GM10248 (cell line): ENCODE measurements at regions not wholly inside any gene's neighbourhood (a gene's known extent, or its start where the extent isn't known, plus 50 kb on each side); places are given as distances from the start of the nearest gene placed in this dataset.
"Not testable (repeated sequence)": the region's sequence is repeated elsewhere in the genome, so short reads cannot be mapped to it uniquely, and the experiment has no call there.

Experiments
- CTCF ChIA-PET: fragments of 300-600 bp; sonication (Branson Sonifier 250); formaldehyde crosslinking; extraction: SDS; loops from one replicate; lab custom pipeline; 2021; ENCODE audit warnings: antibody characterized with exemption; lab: Yijun Ruan, JAX
- POLR2A ChIA-PET: fragments of 350-650 bp; sonication (Branson Sonifier 250); formaldehyde crosslinking; extraction: SDS; loops from one replicate; lab custom pipeline; 2020; ENCODE audit warnings: antibody characterized with exemption; lab: Yijun Ruan, JAX
- DNase-seq: peaks from one replicate; pipeline ENCODE4 v3.0.0; 2012; ENCODE audit errors: extremely low spot score
- TF ChIP-seq, protein P1 (sequence below): IDR thresholded peaks from 2 replicates; pipeline ENCODE4 v1.5.1; 2012; ENCODE audit warnings: mild to moderate bottlenecking, low read depth; ENCODE audit errors: extremely low read depth, missing control alignments, control extremely low read depth

GRCh38 chrX:120739300-120739699 is 109.4 kb upstream of the C1GALT1C1 start:
- no peak for DNase-seq
- POLR2A ChIA-PET, result no interaction called here
- TF ChIP-seq, protein P1, sequence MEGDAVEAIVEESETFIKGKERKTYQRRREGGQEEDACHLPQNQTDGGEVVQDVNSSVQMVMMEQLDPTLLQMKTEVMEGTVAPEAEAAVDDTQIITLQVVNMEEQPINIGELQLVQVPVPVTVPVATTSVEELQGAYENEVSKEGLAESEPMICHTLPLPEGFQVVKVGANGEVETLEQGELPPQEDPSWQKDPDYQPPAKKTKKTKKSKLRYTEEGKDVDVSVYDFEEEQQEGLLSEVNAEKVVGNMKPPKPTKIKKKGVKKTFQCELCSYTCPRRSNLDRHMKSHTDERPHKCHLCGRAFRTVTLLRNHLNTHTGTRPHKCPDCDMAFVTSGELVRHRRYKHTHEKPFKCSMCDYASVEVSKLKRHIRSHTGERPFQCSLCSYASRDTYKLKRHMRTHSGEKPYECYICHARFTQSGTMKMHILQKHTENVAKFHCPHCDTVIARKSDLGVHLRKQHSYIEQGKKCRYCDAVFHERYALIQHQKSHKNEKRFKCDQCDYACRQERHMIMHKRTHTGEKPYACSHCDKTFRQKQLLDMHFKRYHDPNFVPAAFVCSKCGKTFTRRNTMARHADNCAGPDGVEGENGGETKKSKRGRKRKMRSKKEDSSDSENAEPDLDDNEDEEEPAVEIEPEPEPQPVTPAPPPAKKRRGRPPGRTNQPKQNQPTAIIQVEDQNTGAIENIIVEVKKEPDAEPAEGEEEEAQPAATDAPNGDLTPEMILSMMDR, result no peak
- CTCF ChIA-PET, result interaction anchor here (1.6 kb wide), 1 partner anchor 10 kb away, joined by 6 read pairs; no protein-coding TSS in a partner anchor

DNA sequence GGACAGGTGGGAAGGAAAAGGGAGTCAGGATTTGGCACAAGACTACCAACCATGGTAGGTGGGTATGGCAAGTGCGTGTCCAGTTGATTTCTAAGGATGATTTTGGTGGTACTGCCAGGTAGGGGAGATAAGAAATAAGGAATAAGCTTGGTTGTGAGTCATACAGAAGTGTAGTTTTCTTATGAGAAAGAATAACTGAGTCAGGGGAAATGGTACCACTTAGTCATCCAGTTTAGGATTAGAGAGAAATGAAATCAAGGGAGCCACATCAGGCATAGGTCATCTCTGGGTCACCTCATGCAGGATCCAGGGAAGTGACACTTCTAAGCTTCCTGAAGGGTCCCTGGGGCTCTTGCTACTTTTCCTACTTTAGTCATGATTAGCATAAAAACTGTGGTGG is 107.1 kb upstream of the C1GALT1C1 start:
- ChIA-PET CTCF (no interaction called here), POLR2A (no interaction called here)
- DNase-seq, result no peak
- TF ChIP-seq, protein P1, result no peak

DNA sequence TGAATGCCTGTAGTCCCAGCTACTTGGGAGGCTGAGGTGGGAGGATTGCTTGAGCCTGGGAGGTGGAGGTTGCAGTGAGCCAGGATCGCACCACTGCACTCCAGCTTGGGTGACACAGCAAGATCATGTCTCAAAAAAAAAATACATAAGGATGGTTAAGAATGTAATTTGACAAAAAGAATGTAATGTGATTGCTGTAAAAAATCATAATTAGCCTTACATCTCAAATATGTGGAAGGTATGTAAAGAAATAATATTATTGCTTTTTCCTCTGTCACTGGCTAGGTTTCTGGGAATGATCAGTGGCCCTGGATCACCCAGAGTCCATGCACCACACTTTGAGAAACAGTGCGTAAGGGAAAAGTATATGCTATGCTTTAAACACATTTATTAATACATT is 106.1 kb upstream of the C1GALT1C1 start:
- DNase-seq, result no peak
- ChIA-PET CTCF (no interaction called here), POLR2A (no interaction called here)
- TF ChIP-seq, protein P1, result no peak

- ChIA-PET POLR2A (no interaction called here), CTCF (interaction anchor here (1.9 kb wide), 1 partner anchor 9 kb away, joined by 4 read pairs; no protein-coding TSS in a partner anchor)
- TF ChIP-seq, protein P1, result no peak
- no peak for DNase-seq
Observed at GRCh38 chrX:120732879-120733278, 103.0 kb upstream of the C1GALT1C1 start.

GRCh38 chrX:120732461-120732860 is 102.6 kb upstream of the C1GALT1C1 start:
- CTCF ChIA-PET, result interaction anchor here (1.9 kb wide), 1 partner anchor 10 kb away, joined by 4 read pairs; no protein-coding TSS in a partner anchor
- POLR2A ChIA-PET, result no interaction called here
- TF ChIP-seq, protein P1, result no peak

DNA sequence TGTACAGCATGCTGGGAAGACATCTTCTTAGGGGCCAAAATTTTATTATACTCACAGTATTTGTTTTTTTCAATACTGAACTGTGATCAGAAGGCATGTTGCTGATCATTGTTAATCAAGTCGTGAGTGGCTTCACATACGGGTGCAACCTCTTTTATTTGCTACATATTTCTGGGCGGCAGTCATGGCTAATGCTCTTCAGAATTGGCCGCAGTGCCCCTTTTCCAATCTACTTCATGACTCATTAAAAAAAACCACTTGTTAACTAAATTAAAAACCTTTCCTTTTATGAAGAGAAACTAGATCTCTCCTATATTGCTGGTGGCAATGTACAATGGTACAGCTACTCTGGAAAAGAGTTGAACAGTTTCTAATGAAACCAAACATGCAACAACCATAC is 101.5 kb upstream of the C1GALT1C1 start:
- ChIA-PET POLR2A (no interaction called here), CTCF (no interaction called here)
- DNase-seq, result no peak
- TF ChIP-seq, protein P1, result no peak

More at GRCh38 chrX:120732461-120732860, 102.6 kb upstream of the C1GALT1C1 start:
- DNase-seq, result no peak

GRCh38 chrX:120729506-120730255 is 99.8 kb upstream of the C1GALT1C1 start:
- POLR2A ChIA-PET, DNase-seq, CTCF ChIA-PET: not testable (repeated sequence)
